HepG2 (cell line): ENCODE measurements at regions not wholly inside any gene's neighbourhood (a gene's known extent, or its start where the extent isn't known, plus 50 kb on each side); places are given as distances from the start of the nearest gene placed in this dataset.

Experiments used
- ATAC-seq: fragments of 200-7000 bp; cut with Tn5 transposase; 3 replicates; pipeline ENCODE4 v1.9.1; 2020; ENCODE audit warnings: mild to moderate bottlenecking, moderate library complexity
- BruUV-seq: library from RNA; stranded (reverse); fragments of 400-500 nt; replicated peaks from 2 replicates; lab custom pipeline; 2021; lab: Mats Ljungman, UMichigan
- CTCF ChIA-PET: fragments of 300-600 bp; formaldehyde crosslinking; extraction: SDS; loops from one replicate; lab custom pipeline; 2021; ENCODE audit warnings: low total read pairs, inconsistent platforms, low intra/inter-chr PET ratio; lab: Yijun Ruan, JAX
- POLR2A ChIA-PET: fragments of 350-600 bp; sonication (Branson Sonifier 250); formaldehyde crosslinking; loops from one replicate; lab custom pipeline; 2020; ENCODE audit warnings: antibody characterized with exemption, inconsistent platforms; lab: Yijun Ruan, JAX
- DNase-seq: peaks from one replicate; pipeline ENCODE4 v3.0.0-alpha.2; 2015; ENCODE audit warnings: low spot score
- FAIRE-seq: peaks from 3 replicates; lab custom pipeline; 2011; peaks lifted over from hg19 to GRCh38; lab: Jason Lieb, UNC
- H2AFZ ChIP-seq: one replicate; pipeline ENCODE4 v1.6.1; 2011; ENCODE audit warnings: low read length, inconsistent platforms
- H3K27ac ChIP-seq: fragments of 300-600 bp; 3 replicates; pipeline ENCODE4 v1.8.0; 2011; ENCODE audit warnings: mixed run types, mild to moderate bottlenecking, mixed read lengths, low read length, inconsistent platforms; ENCODE audit not compliant: insufficient read depth; ENCODE audit errors: extremely low read length
- H3K27me3 ChIP-seq, 2 experiments: fragments of 200-600 bp in 1 of 2; 2 replicates in 1 of 2; 3 replicates in 1 of 2; pipeline versions ENCODE4 v1.6.0 to v1.8.0; 2011; ENCODE audit warnings: low read length in 2 of 2, mild to moderate bottlenecking in 2 of 2, moderate library complexity in 2 of 2, inconsistent platforms in 1 of 2; ENCODE audit not compliant: insufficient read depth in 2 of 2, control insufficient read depth in 1 of 2
- H3K36me3 ChIP-seq, 2 experiments: fragments of 200-600 bp in 1 of 2; replicated peaks in 1 of 2; 2 replicates in 1 of 2; 3 replicates in 1 of 2; pipeline versions ENCODE4 v1.5.1 to v1.8.0; 2011; ENCODE audit warnings: low read length in 2 of 2, inconsistent platforms in 1 of 2; ENCODE audit not compliant: insufficient read depth in 2 of 2, control insufficient read depth in 1 of 2
- H3K4me1 ChIP-seq: 2 replicates; pipeline ENCODE4 v1.5.1; 2012; ENCODE audit warnings: low read length, inconsistent platforms; ENCODE audit not compliant: insufficient read depth
- H3K4me2 ChIP-seq: 2 replicates; pipeline ENCODE4 v1.6.0; 2011; ENCODE audit warnings: low read depth, low read length, inconsistent platforms
- H3K4me3 ChIP-seq, 3 experiments: fragments of 200-600 bp in 1 of 3; sonication (generic), shearing (Covaris generic) in 1 of 3; replicated peaks in 1 of 3; 2 replicates each; pipeline ENCODE4 v1.5.1; 2011 to 2016; ENCODE audit warnings: low read length in 3 of 3, inconsistent platforms in 2 of 3, low read depth in 2 of 3, mild to moderate bottlenecking in 2 of 3, control low read depth in 1 of 3, mixed read lengths in 1 of 3; ENCODE audit not compliant: insufficient read depth in 1 of 3
- H3K79me2 ChIP-seq: one replicate; pipeline ENCODE4 v1.6.1; 2011; ENCODE audit warnings: low read length, inconsistent platforms; ENCODE audit not compliant: insufficient read depth
- H3K9ac ChIP-seq: 2 replicates; pipeline ENCODE4 v1.6.0; 2011; ENCODE audit warnings: mild to moderate bottlenecking, low read depth, low read length, inconsistent platforms; ENCODE audit not compliant: insufficient read depth
- H3K9me3 ChIP-seq: 2 replicates; pipeline ENCODE4 v1.5.1; 2012; ENCODE audit warnings: mild to moderate bottlenecking, low read length
- H4K20me1 ChIP-seq: 2 replicates; pipeline ENCODE4 v1.6.0; 2011; ENCODE audit warnings: inconsistent platforms, mild to moderate bottlenecking, low read length, moderate library complexity; ENCODE audit not compliant: insufficient read depth
- ARID2 ChIP-seq: sonication (generic); formaldehyde crosslinking; IDR thresholded peaks from 2 replicates; pipeline ENCODE4 v1.8.1; 2022; ENCODE audit warnings: mild to moderate bottlenecking, missing genetic modification reagents, borderline replicate concordance
- IKZF1 ChIP-seq: fragments of 450-650 bp; IDR thresholded peaks from 2 replicates; pipeline ENCODE4 v1.7.1; 2016
- NCOR1 ChIP-seq: fragments of 200-600 bp; sonication (generic); IDR thresholded peaks from 2 replicates; pipeline ENCODE4 v1.7.0; 2017; ENCODE audit warnings: antibody characterized with exemption, low read length, borderline replicate concordance
- NFE2L2 ChIP-seq: fragments of 150-350 bp; IDR thresholded peaks from 2 replicates; pipeline ENCODE4 v1.6.1; 2014; ENCODE audit warnings: low read length
- NR2F1 ChIP-seq, 2 experiments: fragments of 450-650 bp in 1 of 2; formaldehyde crosslinking in 1 of 2; IDR thresholded peaks; 2 replicates each; pipeline versions ENCODE4 v1.5.0 to v1.6.1; 2016 to 2020; ENCODE audit warnings: mild to moderate bottlenecking in 1 of 2, missing compliant biosample characterization in 1 of 2, missing genetic modification reagents in 1 of 2, moderate library complexity in 1 of 2
- RARG ChIP-seq: sonication (generic); formaldehyde crosslinking; IDR thresholded peaks from 2 replicates; pipeline ENCODE4 v1.4.0; 2020; ENCODE audit warnings: low read depth, mild to moderate bottlenecking, missing genetic modification reagents
- ZMAT3 ChIP-seq: sonication (generic); formaldehyde crosslinking; conservative IDR thresholded peaks from 2 replicates; pipeline ENCODE4 v1.7.0; 2021; ENCODE audit warnings: missing genetic modification reagents
- ZNF746 ChIP-seq: sonication (generic); formaldehyde crosslinking; IDR thresholded peaks from 2 replicates; pipeline ENCODE4 v1.8.0; 2022; ENCODE audit warnings: mild to moderate bottlenecking, missing genetic modification reagents
- ZNF782 ChIP-seq: sonication (generic); formaldehyde crosslinking; IDR thresholded peaks from 2 replicates; pipeline ENCODE4 v1.4.0; 2020; ENCODE audit warnings: missing genetic modification reagents, mild to moderate bottlenecking, borderline replicate concordance
- WGBS: methylation state at CpG from one replicate; pipeline ENCODE4 v1.1.6; 2017; ENCODE audit warnings: low lambda C conversion rate; 5-methylcytosine and 5-hydroxymethylcytosine counted together
- in situ Hi-C: cut with HindIII; loops from 2 replicates; pipeline ENCODE4 v1.10.0; 2017; ENCODE audit warnings: low pct_unique_long_range_greater_than_20kb; ENCODE audit not compliant: extremely low pct_ligation_motif_present
- intact Hi-C: fragments of 100-400 bp; cut with micrococcal nuclease; formaldehyde crosslinking; loops from one replicate; pipeline ENCODE4 v1.10.0; 2022; ENCODE audit not compliant: unreplicated experiment
- TF ChIP-seq, protein P1 (sequence below): sonication (generic); formaldehyde crosslinking; IDR thresholded peaks from 2 replicates; pipeline ENCODE4 v1.8.1; 2023; ENCODE audit warnings: missing genetic modification reagents, inconsistent platforms, borderline replicate concordance

GRCh38 chr12:127113945-127114344 is 1153.0 kb upstream of the TMEM132C start:
- no TSS peak for BruUV-seq
- Histone ChIP-seq H3K36me3 (no peaks in the 10 kb centered on the region), H3K9me3 (no peaks in the 10 kb centered on the region), H3K4me3 (no peak overlapping the region), H3K79me2 (no peaks in the 10 kb centered on the region), H3K27me3 (no peaks in the 10 kb centered on the region), H2AFZ (no peak overlapping the region), H3K4me1 (no peaks in the 10 kb centered on the region), H4K20me1 (no peaks in the 10 kb centered on the region), H3K4me2 (no peak overlapping the region), H3K9ac (no peak overlapping the region), H3K27ac (no peak overlapping the region)
- in situ Hi-C loops: loop anchor here (25.0 kb wide), 2 partner anchors 273 to 573 kb away; no protein-coding TSS in a partner anchor
- DNase-seq (no peak), FAIRE-seq (no peak), ATAC-seq (no peak)
- 6% methylated on average over 2 of the region's 2 CpGs for WGBS
- intact Hi-C loops: no loop called here
- TF ChIP-seq NFE2L2 (no peak), NCOR1 (no peak), RARG (no peak), ZMAT3 (CRISPR knock-in tag) (no peak), ZNF782 (CRISPR knock-in tag) (no peak), ZNF746 (CRISPR knock-in tag) (no peak), NR2F1 (CRISPR knock-in tag; IDR thresholded peaks at IDR 0.05) (no peak), IKZF1 (no peak), ARID2 (CRISPR knock-in tag) (no peak)
- TF ChIP-seq, protein P1, sequence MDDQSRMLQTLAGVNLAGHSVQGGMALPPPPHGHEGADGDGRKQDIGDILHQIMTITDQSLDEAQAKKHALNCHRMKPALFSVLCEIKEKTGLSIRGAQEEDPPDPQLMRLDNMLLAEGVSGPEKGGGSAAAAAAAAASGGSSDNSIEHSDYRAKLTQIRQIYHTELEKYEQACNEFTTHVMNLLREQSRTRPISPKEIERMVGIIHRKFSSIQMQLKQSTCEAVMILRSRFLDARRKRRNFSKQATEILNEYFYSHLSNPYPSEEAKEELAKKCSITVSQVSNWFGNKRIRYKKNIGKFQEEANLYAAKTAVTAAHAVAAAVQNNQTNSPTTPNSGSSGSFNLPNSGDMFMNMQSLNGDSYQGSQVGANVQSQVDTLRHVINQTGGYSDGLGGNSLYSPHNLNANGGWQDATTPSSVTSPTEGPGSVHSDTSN (CRISPR knock-in tag): no peak
- ChIA-PET CTCF (no interaction called here), POLR2A (no interaction called here)
